CD14-positive monocyte (primary cell): ENCODE measurements at regions not wholly inside any gene's neighbourhood (a gene's known extent, or its start where the extent isn't known, plus 50 kb on each side); places are given as distances from the start of the nearest gene placed in this dataset.

ENCODE experiments used
- DNase-seq, 3 donors: peaks; one replicate each; pipeline ENCODE4 v3.0.0-alpha.2; 2011 to 2022
- H2AFZ ChIP-seq: 2 replicates; pipeline ENCODE4 v1.6.0; 2012; ENCODE audit warnings: mild to moderate bottlenecking, low read depth, low read length, inconsistent platforms; ENCODE audit not compliant: insufficient read depth, poor library complexity, severe bottlenecking
- H3K27ac ChIP-seq, 2 donors: 1 replicate in 1 of 2; 2 replicates in 1 of 2; pipeline ENCODE4 v1.5.1; 2012 to 2013; ENCODE audit warnings: low read length in 2 of 2, control low read depth in 1 of 2, inconsistent platforms in 1 of 2, low read depth in 1 of 2, mild to moderate bottlenecking in 1 of 2
- H3K27me3 ChIP-seq, 2 donors: one replicate each; pipeline versions ENCODE4 v1.6.0 to v1.6.1; 2011 to 2013; ENCODE audit warnings: low read length in 2 of 2; ENCODE audit not compliant: control insufficient read depth in 2 of 2, insufficient read depth in 2 of 2
- H3K36me3 ChIP-seq, 2 donors: replicated peaks in 1 of 2; 1 replicate in 1 of 2; 2 replicates in 1 of 2; pipeline versions ENCODE4 v1.5.1 to v1.6.1; 2012 to 2013; ENCODE audit warnings: low read length in 2 of 2, control low read depth in 1 of 2, inconsistent platforms in 1 of 2, mild to moderate bottlenecking in 1 of 2; ENCODE audit not compliant: insufficient read depth in 2 of 2, control insufficient read depth in 1 of 2
- H3K4me1 ChIP-seq, 2 donors: 1 replicate in 1 of 2; 2 replicates in 1 of 2; pipeline versions ENCODE4 v1.5.1 to v1.6.1; 2012 to 2013; ENCODE audit warnings: low read length in 2 of 2, control low read depth in 1 of 2, inconsistent platforms in 1 of 2, mild to moderate bottlenecking in 1 of 2, moderate library complexity in 1 of 2; ENCODE audit not compliant: insufficient read depth in 2 of 2, control insufficient read depth in 1 of 2
- H3K4me2 ChIP-seq: replicated peaks from 2 replicates; pipeline ENCODE3; 2012; ENCODE audit warnings: low read length, moderate library complexity, mild to moderate bottlenecking; ENCODE audit not compliant: poor library complexity, severe bottlenecking; ENCODE audit errors: extremely low read depth
- H3K4me3 ChIP-seq, 3 experiments: fragments of 200-600 bp in 1 of 3; sonication (generic) in 1 of 3; replicated peaks in 1 of 3; 1 replicate in 2 of 3; 2 replicates in 1 of 3; pipeline ENCODE4 v1.5.1; 2011 to 2013; ENCODE audit warnings: low read length in 3 of 3, mild to moderate bottlenecking in 3 of 3, control low read depth in 2 of 3, low read depth in 2 of 3, inconsistent platforms in 1 of 3, moderate library complexity in 1 of 3
- H3K79me2 ChIP-seq: 2 replicates; pipeline ENCODE4 v1.6.0; 2012; ENCODE audit warnings: mild to moderate bottlenecking, control low read depth, inconsistent platforms, low read length, moderate library complexity; ENCODE audit not compliant: insufficient read depth
- H3K9ac ChIP-seq: 2 replicates; pipeline ENCODE4 v1.6.0; 2017; ENCODE audit warnings: low read length, mild to moderate bottlenecking; ENCODE audit not compliant: insufficient read depth, poor library complexity, severe bottlenecking
- H3K9me3 ChIP-seq, 2 donors: replicated peaks in 1 of 2; 1 replicate in 1 of 2; 2 replicates in 1 of 2; pipeline versions ENCODE4 v1.5.1 to v1.6.1; 2012 to 2013; ENCODE audit warnings: low read length in 2 of 2, control low read depth in 1 of 2; ENCODE audit not compliant: control insufficient read depth in 1 of 2, insufficient read depth in 1 of 2
- H4K20me1 ChIP-seq: 2 replicates; pipeline ENCODE4 v1.6.0; 2012; ENCODE audit warnings: mild to moderate bottlenecking, low read length, control low read depth, moderate library complexity; ENCODE audit not compliant: insufficient read depth
- H3K27ac Mint-ChIP-seq, 7 donors: one replicate each; pipeline ENCODE4 v1.8.0; 2020; ENCODE audit warnings: mild to moderate bottlenecking in 7 of 7, mixed read lengths in 7 of 7, moderate library complexity in 6 of 7, inconsistent platforms in 2 of 7
- H3K27me3 Mint-ChIP-seq, 3 donors: one replicate each; pipeline ENCODE4 v1.8.0; 2021 to 2022; ENCODE audit warnings: low read depth in 3 of 3, mild to moderate bottlenecking in 3 of 3, mixed read lengths in 3 of 3, moderate library complexity in 3 of 3, inconsistent platforms in 1 of 3
- H3K36me3 Mint-ChIP-seq, 2 donors: one replicate each; pipeline ENCODE4 v1.8.0; 2020; ENCODE audit warnings: mixed read lengths in 2 of 2, inconsistent platforms in 1 of 2, mild to moderate bottlenecking in 1 of 2
- H3K4me1 Mint-ChIP-seq: one replicate; pipeline ENCODE4 v1.8.0; 2020; ENCODE audit warnings: mild to moderate bottlenecking, mixed read lengths
- H3K4me3 Mint-ChIP-seq, 2 donors: one replicate each; pipeline ENCODE4 v1.8.0; 2020; ENCODE audit warnings: mild to moderate bottlenecking in 2 of 2, mixed read lengths in 2 of 2, moderate library complexity in 1 of 2
- H3K9me3 Mint-ChIP-seq, 7 donors: one replicate each; pipeline ENCODE4 v1.8.0; 2020 to 2022; ENCODE audit warnings: mixed read lengths in 7 of 7, mild to moderate bottlenecking in 6 of 7, moderate library complexity in 6 of 7, inconsistent platforms in 2 of 7
- WGBS: methylation state at CpG from one replicate; pipeline ENCODE4 v1.1.5; 2013; ENCODE audit warnings: missing lambda C conversion rate; ENCODE audit not compliant: insufficient coverage; 5-methylcytosine and 5-hydroxymethylcytosine counted together
- intact Hi-C, 2 donors: fragments of 100-400 bp; cut with micrococcal nuclease; formaldehyde crosslinking; loops; one replicate each; pipeline versions ENCODE4 v1.15.0 to v1.15.1; 2023
- TF ChIP-seq, protein P1 (sequence below): fragments of 200-600 bp; IDR thresholded peaks from one replicate; pipeline ENCODE4 v1.8.0; 2022; ENCODE audit warnings: antibody characterized with exemption, mild to moderate bottlenecking

DNA sequence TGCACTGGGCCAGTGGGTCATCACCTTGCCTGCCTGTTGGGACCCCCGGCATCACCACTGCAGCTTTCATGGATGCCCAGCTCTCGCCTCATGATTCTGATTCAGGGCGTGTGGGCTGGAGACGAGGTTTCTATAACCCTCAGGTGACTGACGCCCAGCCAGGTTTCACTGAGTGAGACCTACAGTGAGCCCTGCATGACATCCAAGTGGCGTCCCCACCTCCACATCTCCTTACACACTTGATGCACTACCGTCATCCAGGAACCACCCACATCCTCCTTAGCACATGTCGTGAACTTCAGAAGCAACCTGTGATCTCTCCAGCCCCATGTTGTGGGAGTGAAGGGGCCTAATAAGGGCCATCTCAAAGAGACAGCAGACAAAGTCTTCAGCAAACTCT is 257.5 kb downstream of the CTTN start:
- H3K79me2 ChIP-seq = no peaks in the 10 kb centered on the region
- no peak overlapping the region for H3K4me3 ChIP-seq
- TF ChIP-seq, protein P1, sequence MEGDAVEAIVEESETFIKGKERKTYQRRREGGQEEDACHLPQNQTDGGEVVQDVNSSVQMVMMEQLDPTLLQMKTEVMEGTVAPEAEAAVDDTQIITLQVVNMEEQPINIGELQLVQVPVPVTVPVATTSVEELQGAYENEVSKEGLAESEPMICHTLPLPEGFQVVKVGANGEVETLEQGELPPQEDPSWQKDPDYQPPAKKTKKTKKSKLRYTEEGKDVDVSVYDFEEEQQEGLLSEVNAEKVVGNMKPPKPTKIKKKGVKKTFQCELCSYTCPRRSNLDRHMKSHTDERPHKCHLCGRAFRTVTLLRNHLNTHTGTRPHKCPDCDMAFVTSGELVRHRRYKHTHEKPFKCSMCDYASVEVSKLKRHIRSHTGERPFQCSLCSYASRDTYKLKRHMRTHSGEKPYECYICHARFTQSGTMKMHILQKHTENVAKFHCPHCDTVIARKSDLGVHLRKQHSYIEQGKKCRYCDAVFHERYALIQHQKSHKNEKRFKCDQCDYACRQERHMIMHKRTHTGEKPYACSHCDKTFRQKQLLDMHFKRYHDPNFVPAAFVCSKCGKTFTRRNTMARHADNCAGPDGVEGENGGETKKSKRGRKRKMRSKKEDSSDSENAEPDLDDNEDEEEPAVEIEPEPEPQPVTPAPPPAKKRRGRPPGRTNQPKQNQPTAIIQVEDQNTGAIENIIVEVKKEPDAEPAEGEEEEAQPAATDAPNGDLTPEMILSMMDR = no peak
- Mint-ChIP-seq H3K36me3 (no peaks in the 10 kb centered on the region), H3K27ac (no peak overlapping the region), H3K4me1 (no peaks in the 10 kb centered on the region), H3K9me3 (peaks cover 0 to 5% (median 0%) of the 10 kb centered on the region in 7 donors), H3K4me3 (no peak overlapping the region), H3K27me3 (peaks cover 21 to 29% (median 27%) of the 10 kb centered on the region in 3 donors)
- H3K4me2 ChIP-seq = no peak overlapping the region
- H3K4me1 ChIP-seq = no peaks in the 10 kb centered on the region
- no peak for DNase-seq
- H3K9me3 ChIP-seq = no peaks in the 10 kb centered on the region
- H3K36me3 ChIP-seq = no peaks in the 10 kb centered on the region
- H3K27ac ChIP-seq = no peak overlapping the region
- WGBS = 96% methylated on average over 5 of the region's 8 CpGs
- peaks cover 0 to 10% of the 10 kb centered on the region in 2 donors for H3K27me3 ChIP-seq
- intact Hi-C loops = no loop called here
- H2AFZ ChIP-seq = no peak overlapping the region
- no peak overlapping the region for H3K9ac ChIP-seq
- no peaks in the 10 kb centered on the region for H4K20me1 ChIP-seq

DNA sequence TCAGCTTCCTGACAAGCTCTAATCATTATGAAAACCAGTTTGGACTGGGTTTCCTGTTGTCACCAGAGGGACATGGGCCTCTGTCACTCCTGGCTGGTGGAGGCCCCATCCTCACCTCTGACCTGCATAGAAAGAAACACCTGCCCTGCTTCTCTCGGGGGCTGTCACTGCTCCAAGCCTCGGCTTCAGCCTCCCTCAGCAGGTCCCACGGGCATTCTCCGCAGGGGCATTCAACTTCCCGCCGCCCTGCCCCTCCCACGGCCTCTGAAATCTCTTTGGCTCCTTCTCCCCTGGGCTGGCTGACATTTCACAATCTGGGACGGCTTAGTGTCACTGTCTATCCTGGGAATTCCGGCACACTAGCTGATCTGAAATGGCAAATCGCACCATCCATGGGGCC is 257.9 kb downstream of the CTTN start:
- Histone ChIP-seq H3K27ac (no peak overlapping the region), H3K36me3 (no peaks in the 10 kb centered on the region), H3K9ac (no peak overlapping the region), H3K9me3 (peaks cover 0 to 3% of the 10 kb centered on the region in 2 donors), H3K4me1 (no peaks in the 10 kb centered on the region), H3K79me2 (no peaks in the 10 kb centered on the region), H4K20me1 (no peaks in the 10 kb centered on the region), H3K27me3 (peaks cover 3 to 14% of the 10 kb centered on the region in 2 donors), H3K4me3 (no peak overlapping the region), H3K4me2 (no peak overlapping the region), H2AFZ (no peak overlapping the region)
- Mint-ChIP-seq H3K4me1 (no peaks in the 10 kb centered on the region), H3K4me3 (no peak overlapping the region), H3K27me3 (peaks cover 25 to 32% (median 30%) of the 10 kb centered on the region in 3 donors), H3K36me3 (no peaks in the 10 kb centered on the region), H3K27ac (no peak overlapping the region), H3K9me3 (peaks cover 0 to 5% (median 0%) of the 10 kb centered on the region in 7 donors)
- DNase-seq = no peak
- intact Hi-C loops = no loop called here
- TF ChIP-seq, protein P1 = no peak
- 69% methylated on average over 10 of the region's 10 CpGs for WGBS
